ENCODE measurements at regions not wholly inside any gene's neighbourhood (a gene's known extent, or its start where the extent isn't known, plus 50 kb on each side); places are given as distances from the start of the nearest gene placed in this dataset.
"Not testable (repeated sequence)": the region's sequence is repeated elsewhere in the genome, so short reads cannot be mapped to it uniquely, and the experiment has no call there.

GRCh38 chr10:6794441-6794840, 214.4 kb upstream of the PRKCQ start:
- DNase-seq: no peak

- no peak for DNase-seq
Observed at GRCh38 chr10:6788731-6789130, 208.7 kb upstream of the PRKCQ start.

GRCh38 chr10:6788231-6788630, 208.2 kb upstream of the PRKCQ start:
- DNase-seq: no peak

GRCh38 chr10:6787718-6788117, 207.6 kb upstream of the PRKCQ start:
- no peak for DNase-seq

GRCh38 chr10:6787091-6787490, 207.0 kb upstream of the PRKCQ start:
- no peak for DNase-seq

GRCh38 chr10:6786579-6787031, 206.5 kb upstream of the PRKCQ start:
- no peak for DNase-seq

GRCh38 chr10:6784429-6784828, 204.4 kb upstream of the PRKCQ start:
- DNase-seq: not testable (repeated sequence)

- no peak for DNase-seq
Observed at GRCh38 chr10:6783471-6783870, 203.4 kb upstream of the PRKCQ start.

GRCh38 chr10:6782378-6782777, 202.3 kb upstream of the PRKCQ start:
- no peak for DNase-seq

GRCh38 chr10:6781133-6781770, 201.2 kb upstream of the PRKCQ start:
- no peak for DNase-seq

- no peak for DNase-seq
Observed at GRCh38 chr10:6780008-6780677, 200.1 kb upstream of the PRKCQ start.

GRCh38 chr10:6778992-6779701, 199.1 kb upstream of the PRKCQ start:
- DNase-seq: no peak

- DNase-seq: no peak
Observed at GRCh38 chr10:6776170-6776569, 196.1 kb upstream of the PRKCQ start.

GRCh38 chr10:6774406-6774805, 194.3 kb upstream of the PRKCQ start:
- no peak for DNase-seq

- no peak for DNase-seq
Observed at GRCh38 chr10:6771331-6771730, 191.3 kb upstream of the PRKCQ start.

GRCh38 chr10:6770846-6771245, 190.8 kb upstream of the PRKCQ start:
- no peak for DNase-seq

GRCh38 chr10:6769704-6770417, 189.8 kb upstream of the PRKCQ start:
- no peak for DNase-seq

GRCh38 chr10:6766131-6766801, 186.2 kb upstream of the PRKCQ start:
- DNase-seq: no peak

- DNase-seq: no peak
Observed at GRCh38 chr10:6763423-6763822, 183.3 kb upstream of the PRKCQ start.

- no peak for DNase-seq
Observed at GRCh38 chr10:6763001-6763400, 182.9 kb upstream of the PRKCQ start.

GRCh38 chr10:6759961-6760360, 179.9 kb upstream of the PRKCQ start:
- no peak for DNase-seq

GRCh38 chr10:6757158-6757557, 177.1 kb upstream of the PRKCQ start:
- DNase-seq: no peak

- no peak for DNase-seq
Observed at GRCh38 chr10:6756716-6757115, 176.6 kb upstream of the PRKCQ start.

Measured in NCI-H774 (cell line).